A673 (cell line): ENCODE measurements at regions not wholly inside any gene's neighbourhood (a gene's known extent, or its start where the extent isn't known, plus 50 kb on each side); places are given as distances from the start of the nearest gene placed in this dataset.

Source experiments
- CTCF ChIP-seq: fragments of 300-800, 200-600 bp; sonication (generic); conservative IDR thresholded peaks from 2 replicates; pipeline ENCODE4 v1.5.1; 2017; ENCODE audit warnings: low read depth, mild to moderate bottlenecking, antibody characterized with exemption, low read length, moderate library complexity, mixed read lengths
- EZH2 ChIP-seq: fragments of 200-600 bp; sonication (generic); IDR thresholded peaks from 2 replicates; pipeline ENCODE4 v1.6.1; 2017; ENCODE audit warnings: borderline replicate concordance, low read depth, mild to moderate bottlenecking, mixed read lengths, antibody characterized with exemption, low read length; ENCODE audit not compliant: poor library complexity, severe bottlenecking

- TF ChIP-seq CTCF (no peak), EZH2 (no peak)
These were observed 79.2 kb upstream of the PHACTR2 start for GRCh38 chr6:143598466-143599080.
